ENCODE measurements at regions not wholly inside any gene's neighbourhood (a gene's known extent, or its start where the extent isn't known, plus 50 kb on each side); places are given as distances from the start of the nearest gene placed in this dataset.

DNA sequence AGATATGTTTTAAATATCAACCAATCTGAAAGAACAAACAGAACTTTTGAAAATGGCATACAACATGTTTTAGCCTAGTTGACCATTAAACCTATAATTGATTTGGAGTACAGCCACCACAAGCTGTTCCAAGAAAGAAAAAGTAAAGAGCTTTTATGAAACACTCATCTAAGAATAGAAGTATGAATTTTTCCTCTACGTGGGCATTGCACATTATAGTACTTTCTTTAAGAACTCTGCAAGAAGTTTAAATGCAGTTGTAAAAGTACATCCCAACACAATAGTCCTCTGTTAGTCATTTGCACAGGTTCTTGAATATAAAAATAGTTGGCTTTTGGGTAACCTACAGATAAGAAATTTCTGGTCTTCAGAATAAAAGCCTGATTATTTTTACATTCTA lies 933.6 kb upstream of the ADGRL3 start:
- no peaks in the 10 kb centered on the region for H3K4me1 ChIP-seq (ENCODE audit: control insufficient read depth, insufficient read depth, low read length)
- H3K36me3 ChIP-seq (ENCODE audit: control insufficient read depth, insufficient read depth, low read length) = no peaks in the 10 kb centered on the region
- WGBS, 2 experiments = 100% methylated on average over 1 of the region's 1 CpG; no CpG with 5 or more reads in 1 of the 2 experiments
- no peaks in the 10 kb centered on the region for H3K27me3 ChIP-seq (ENCODE audit: control insufficient read depth, insufficient read depth, low read length, poor library complexity, severe bottlenecking)
- H3K9me3 ChIP-seq (ENCODE audit: control insufficient read depth, low read length) = no peaks in the 10 kb centered on the region
- no peak overlapping the region for H3K4me3 ChIP-seq (ENCODE audit: insufficient read depth, low read depth, low read length)
- no peak overlapping the region for H3K27ac ChIP-seq (ENCODE audit: insufficient read depth, low read depth, low read length, poor library complexity, severe bottlenecking)

DNA sequence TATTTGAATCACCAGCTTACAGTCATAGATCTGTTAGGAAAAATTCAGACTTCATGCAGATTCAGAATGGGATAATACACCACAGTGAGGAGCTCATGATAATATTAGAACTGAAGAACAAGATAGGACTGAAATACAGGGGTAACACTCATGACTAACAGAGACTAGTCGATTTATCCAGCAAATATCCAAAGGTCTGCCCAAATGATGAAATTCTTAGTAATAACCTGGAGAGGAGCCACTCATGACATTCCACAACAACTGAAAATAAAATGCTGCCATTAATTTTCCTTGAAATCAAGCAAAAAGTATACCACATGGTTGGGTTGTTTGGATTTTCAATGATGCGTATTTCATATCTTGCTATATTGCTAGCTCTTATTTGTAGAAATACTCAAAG lies 903.7 kb upstream of the ADGRL3 start:
- H3K4me1 ChIP-seq (ENCODE audit: control insufficient read depth, insufficient read depth, low read length) = no peaks in the 10 kb centered on the region
- no peak overlapping the region for H3K4me3 ChIP-seq (ENCODE audit: insufficient read depth, low read depth, low read length)
- no peaks in the 10 kb centered on the region for H3K9me3 ChIP-seq (ENCODE audit: control insufficient read depth, low read length)
- WGBS, 2 experiments = 73 to 96% methylated on average over 1 of the region's 2 CpGs
- no peaks in the 10 kb centered on the region for H3K36me3 ChIP-seq (ENCODE audit: control insufficient read depth, insufficient read depth, low read length)
- H3K27ac ChIP-seq (ENCODE audit: insufficient read depth, low read depth, low read length, poor library complexity, severe bottlenecking) = no peak overlapping the region
- H3K27me3 ChIP-seq (ENCODE audit: control insufficient read depth, insufficient read depth, low read length, poor library complexity, severe bottlenecking) = no peaks in the 10 kb centered on the region

DNA sequence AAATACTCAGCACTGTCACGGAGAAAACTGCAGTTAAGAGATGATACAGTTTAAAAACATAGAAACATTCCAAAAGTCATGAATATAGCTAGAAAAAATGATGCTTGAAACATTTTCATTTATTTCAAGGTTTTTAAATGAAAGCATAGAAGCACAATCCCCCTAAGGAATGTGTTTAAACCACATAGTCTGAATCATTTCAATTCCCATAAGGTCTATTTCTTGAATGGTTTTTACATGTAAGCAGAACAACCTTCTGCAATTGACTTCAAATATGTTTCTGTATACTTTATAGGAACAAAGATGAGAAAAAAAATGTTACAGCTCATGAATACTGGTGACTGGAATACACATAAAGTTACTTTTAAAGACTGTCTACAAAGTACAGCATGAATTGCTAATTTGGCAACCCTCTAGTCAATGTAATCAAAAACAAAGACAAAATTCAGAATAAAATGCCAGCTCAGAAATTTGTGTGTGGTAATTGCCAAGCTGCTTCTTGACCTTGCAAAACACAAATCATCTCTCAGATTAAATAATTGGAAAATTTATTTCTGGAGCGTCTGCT lies 886.4 kb upstream of the ADGRL3 start:
- Histone ChIP-seq H3K4me3 (ENCODE audit: insufficient read depth, low read depth, low read length) (no peak overlapping the region), H3K27ac (ENCODE audit: insufficient read depth, low read depth, low read length, poor library complexity, severe bottlenecking) (no peak overlapping the region), H3K9me3 (ENCODE audit: control insufficient read depth, low read length) (no peaks in the 10 kb centered on the region), H3K27me3 (ENCODE audit: control insufficient read depth, insufficient read depth, low read length, poor library complexity, severe bottlenecking) (no peaks in the 10 kb centered on the region), H3K4me1 (ENCODE audit: control insufficient read depth, insufficient read depth, low read length) (no peaks in the 10 kb centered on the region), H3K36me3 (ENCODE audit: control insufficient read depth, insufficient read depth, low read length) (no peaks in the 10 kb centered on the region)
- 88 to 100% methylated on average over 1 to 2 of the region's 2 CpGs for WGBS, 2 experiments

DNA sequence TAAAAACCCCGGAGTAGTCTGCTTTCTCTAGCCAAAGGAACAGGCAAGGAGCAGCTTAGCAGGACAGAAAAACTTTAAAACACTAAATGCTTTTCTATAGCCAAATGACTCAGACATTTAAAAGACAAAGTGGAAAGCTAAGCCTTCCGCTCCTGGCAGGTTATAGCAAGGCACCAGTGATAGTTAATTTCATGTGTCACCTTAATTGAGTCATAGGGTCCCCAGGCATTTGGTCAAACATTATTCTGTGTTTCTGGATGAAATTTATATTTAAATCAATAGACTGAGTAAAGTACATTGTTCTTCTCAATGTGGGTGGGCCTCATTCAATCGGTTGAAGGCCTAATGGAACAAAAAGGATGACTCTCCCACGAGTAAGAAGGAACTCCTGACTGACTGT lies 885.7 kb upstream of the ADGRL3 start:
- WGBS, 2 experiments = 70 to 81% methylated on average over 4 of the region's 4 CpGs
- H3K9me3 ChIP-seq (ENCODE audit: control insufficient read depth, low read length) = no peaks in the 10 kb centered on the region
- no peaks in the 10 kb centered on the region for H3K4me1 ChIP-seq (ENCODE audit: control insufficient read depth, insufficient read depth, low read length)
- no peak overlapping the region for H3K27ac ChIP-seq (ENCODE audit: insufficient read depth, low read depth, low read length, poor library complexity, severe bottlenecking)
- no peaks in the 10 kb centered on the region for H3K27me3 ChIP-seq (ENCODE audit: control insufficient read depth, insufficient read depth, low read length, poor library complexity, severe bottlenecking)
- H3K4me3 ChIP-seq (ENCODE audit: insufficient read depth, low read depth, low read length) = no peak overlapping the region
- H3K36me3 ChIP-seq (ENCODE audit: control insufficient read depth, insufficient read depth, low read length) = no peaks in the 10 kb centered on the region

DNA sequence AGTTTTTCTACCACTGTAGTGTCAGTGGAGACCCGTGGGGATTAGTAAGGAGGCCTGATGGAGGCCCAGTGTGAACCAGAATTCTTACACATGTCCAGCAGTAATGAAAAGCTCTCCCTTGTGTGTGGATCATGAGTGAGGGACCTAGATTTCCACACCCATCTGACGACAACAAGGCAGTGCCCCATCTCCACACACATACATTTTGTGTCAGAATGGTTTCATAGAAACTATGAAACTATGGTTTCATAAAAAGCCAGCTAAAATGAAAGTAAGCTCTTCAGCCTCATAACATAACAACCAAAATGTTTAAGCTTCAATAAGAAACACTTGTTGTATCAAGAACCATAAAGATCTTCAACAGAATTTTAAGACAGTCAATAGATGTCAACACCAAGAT lies 884.5 kb upstream of the ADGRL3 start:
- Histone ChIP-seq H3K27ac (ENCODE audit: insufficient read depth, low read depth, low read length, poor library complexity, severe bottlenecking) (no peak overlapping the region), H3K4me3 (ENCODE audit: insufficient read depth, low read depth, low read length) (no peak overlapping the region), H3K27me3 (ENCODE audit: control insufficient read depth, insufficient read depth, low read length, poor library complexity, severe bottlenecking) (no peaks in the 10 kb centered on the region), H3K4me1 (ENCODE audit: control insufficient read depth, insufficient read depth, low read length) (no peaks in the 10 kb centered on the region), H3K9me3 (ENCODE audit: control insufficient read depth, low read length) (no peaks in the 10 kb centered on the region), H3K36me3 (ENCODE audit: control insufficient read depth, insufficient read depth, low read length) (no peaks in the 10 kb centered on the region)
- WGBS, 2 experiments = 90 to 93% methylated on average over 2 of the region's 2 CpGs

DNA sequence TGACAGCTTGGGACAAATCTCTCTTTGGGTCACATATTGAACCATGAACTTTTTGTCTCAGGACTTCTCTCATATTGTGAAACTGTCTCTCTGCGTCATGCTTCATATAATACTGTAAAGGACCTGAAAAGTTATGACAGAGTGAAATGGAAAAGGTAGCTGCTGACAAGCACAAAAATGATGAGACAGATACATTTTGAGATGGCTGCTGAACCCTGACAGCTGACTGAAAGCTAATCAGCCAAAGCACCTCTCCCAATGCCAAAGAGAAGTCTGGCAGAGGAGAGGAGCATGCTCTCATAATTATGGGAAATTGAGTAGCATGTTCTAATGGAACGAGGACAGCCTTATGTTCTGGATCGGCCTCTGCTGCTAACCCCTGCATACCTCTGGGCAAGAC lies 873.4 kb upstream of the ADGRL3 start:
- H3K27me3 ChIP-seq (ENCODE audit: control insufficient read depth, insufficient read depth, low read length, poor library complexity, severe bottlenecking) = no peaks in the 10 kb centered on the region
- no peaks in the 10 kb centered on the region for H3K4me1 ChIP-seq (ENCODE audit: control insufficient read depth, insufficient read depth, low read length)
- H3K27ac ChIP-seq (ENCODE audit: insufficient read depth, low read depth, low read length, poor library complexity, severe bottlenecking) = no peak overlapping the region
- H3K4me3 ChIP-seq (ENCODE audit: insufficient read depth, low read depth, low read length) = no peak overlapping the region
- no peaks in the 10 kb centered on the region for H3K9me3 ChIP-seq (ENCODE audit: control insufficient read depth, low read length)
- H3K36me3 ChIP-seq (ENCODE audit: control insufficient read depth, insufficient read depth, low read length) = no peaks in the 10 kb centered on the region
- WGBS, 2 experiments = 91 to 94% methylated on average over 3 of the region's 3 CpGs

DNA sequence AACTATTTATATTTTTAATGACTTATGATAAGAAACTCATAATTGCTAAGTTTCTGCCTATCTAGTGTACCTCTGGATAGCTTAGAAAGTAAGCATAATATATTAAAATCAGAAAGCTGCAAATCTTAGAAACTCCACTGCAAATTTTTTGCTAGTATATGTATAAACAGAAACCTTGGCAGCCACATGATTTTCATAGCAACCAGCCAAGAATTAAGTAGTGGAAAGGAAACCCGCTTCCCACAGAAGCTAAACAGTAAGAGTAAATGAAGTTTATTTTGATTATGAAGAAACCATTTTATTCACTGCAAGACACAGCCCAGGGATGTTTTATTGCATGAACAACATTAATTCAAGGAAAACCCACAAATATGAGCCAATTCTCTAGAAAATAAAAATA lies 872.5 kb upstream of the ADGRL3 start:
- Histone ChIP-seq H3K9me3 (ENCODE audit: control insufficient read depth, low read length) (no peaks in the 10 kb centered on the region), H3K4me1 (ENCODE audit: control insufficient read depth, insufficient read depth, low read length) (no peaks in the 10 kb centered on the region)
- 100% methylated on average over 1 of the region's 1 CpG; no CpG with 5 or more reads in 1 of the 2 experiments for WGBS, 2 experiments

DNA sequence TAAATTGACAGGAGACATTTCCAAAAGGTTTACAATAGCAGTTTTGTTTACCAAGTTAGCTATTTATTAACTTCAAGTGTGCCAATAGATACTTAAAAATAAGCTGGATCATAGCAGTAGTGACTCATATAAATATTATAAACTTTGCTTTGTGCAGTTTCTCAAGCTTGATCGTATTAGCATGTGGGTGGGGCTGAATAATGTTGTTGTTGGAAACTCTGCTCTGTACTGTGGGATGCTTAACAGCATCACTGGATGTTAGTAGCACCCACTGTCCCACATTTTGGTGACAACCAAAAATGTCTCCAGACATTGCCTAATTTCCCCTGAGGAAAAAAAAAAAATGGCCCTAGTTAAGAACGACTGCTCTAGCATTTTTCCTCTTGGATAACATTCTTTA lies 855.2 kb upstream of the ADGRL3 start:
- Histone ChIP-seq H3K27me3 (ENCODE audit: control insufficient read depth, insufficient read depth, low read length, poor library complexity, severe bottlenecking) (no peaks in the 10 kb centered on the region), H3K4me1 (ENCODE audit: control insufficient read depth, insufficient read depth, low read length) (no peaks in the 10 kb centered on the region), H3K4me3 (ENCODE audit: insufficient read depth, low read depth, low read length) (no peak overlapping the region), H3K27ac (ENCODE audit: insufficient read depth, low read depth, low read length, poor library complexity, severe bottlenecking) (no peak overlapping the region), H3K9me3 (ENCODE audit: control insufficient read depth, low read length) (no peaks in the 10 kb centered on the region), H3K36me3 (ENCODE audit: control insufficient read depth, insufficient read depth, low read length) (no peaks in the 10 kb centered on the region)
- 100% methylated on average over 1 of the region's 2 CpGs for WGBS, 2 experiments

More for the DNA sequence above, 872.5 kb upstream of the ADGRL3 start:
- Histone ChIP-seq H3K36me3 (ENCODE audit: control insufficient read depth, insufficient read depth, low read length) (no peaks in the 10 kb centered on the region), H3K27me3 (ENCODE audit: control insufficient read depth, insufficient read depth, low read length, poor library complexity, severe bottlenecking) (no peaks in the 10 kb centered on the region), H3K4me3 (ENCODE audit: insufficient read depth, low read depth, low read length) (no peak overlapping the region), H3K27ac (ENCODE audit: insufficient read depth, low read depth, low read length, poor library complexity, severe bottlenecking) (no peak overlapping the region)

DNA sequence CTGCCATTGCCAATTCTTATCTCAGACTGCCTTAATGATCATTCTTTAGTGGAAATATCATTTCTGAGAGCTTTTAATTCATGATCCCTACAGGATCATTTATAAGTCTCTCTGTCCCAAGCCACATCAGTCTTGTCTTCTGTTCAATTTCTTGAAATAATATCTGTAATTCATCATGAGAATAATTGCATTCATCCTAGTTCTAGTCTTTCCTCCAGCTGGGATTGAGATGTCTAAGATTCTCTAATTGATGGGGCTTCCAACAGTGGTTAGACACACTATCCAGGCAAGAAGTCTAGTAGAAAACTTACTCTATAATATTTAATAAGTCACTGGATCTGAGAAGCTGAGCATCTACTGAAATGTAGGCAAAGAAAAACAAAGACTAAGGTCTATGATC lies 854.7 kb upstream of the ADGRL3 start:
- H3K9me3 ChIP-seq (ENCODE audit: control insufficient read depth, low read length) = no peaks in the 10 kb centered on the region
- H3K27ac ChIP-seq (ENCODE audit: insufficient read depth, low read depth, low read length, poor library complexity, severe bottlenecking) = no peak overlapping the region
- no peaks in the 10 kb centered on the region for H3K27me3 ChIP-seq (ENCODE audit: control insufficient read depth, insufficient read depth, low read length, poor library complexity, severe bottlenecking)
- no peaks in the 10 kb centered on the region for H3K36me3 ChIP-seq (ENCODE audit: control insufficient read depth, insufficient read depth, low read length)
- H3K4me1 ChIP-seq (ENCODE audit: control insufficient read depth, insufficient read depth, low read length) = no peaks in the 10 kb centered on the region
- no peak overlapping the region for H3K4me3 ChIP-seq (ENCODE audit: insufficient read depth, low read depth, low read length)

DNA sequence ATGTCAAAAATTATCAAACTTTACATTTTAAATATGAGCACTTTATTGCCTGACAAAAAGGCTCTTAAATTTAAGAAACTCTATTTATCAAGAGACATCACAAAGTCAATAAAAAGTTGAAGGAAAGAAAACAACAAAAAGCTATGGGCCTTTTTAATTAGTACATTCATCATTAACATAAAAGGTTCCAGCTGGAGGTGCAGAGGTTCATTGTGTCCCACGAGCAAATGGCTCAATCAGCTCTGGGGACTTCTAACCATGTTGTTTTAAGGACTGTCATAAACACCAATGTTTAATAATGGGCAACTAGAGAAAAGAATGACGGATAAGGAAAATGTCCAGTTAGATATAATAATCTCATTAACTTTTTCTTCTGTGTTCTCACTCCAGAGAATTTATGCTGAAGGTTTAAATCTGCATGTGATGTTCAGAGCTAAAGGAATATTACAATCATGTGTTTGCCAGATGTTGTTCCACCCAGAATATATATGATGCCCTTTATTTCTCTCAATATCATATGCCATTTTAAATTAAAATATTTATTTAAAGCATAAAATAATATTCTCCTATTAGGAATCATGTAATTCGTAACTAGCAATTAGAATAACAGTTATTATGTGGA lies 840.3 kb upstream of the ADGRL3 start:
- no peaks in the 10 kb centered on the region for H3K4me1 ChIP-seq (ENCODE audit: control insufficient read depth, insufficient read depth, low read length)

More for the DNA sequence above, 840.3 kb upstream of the ADGRL3 start:
- WGBS, 2 experiments = 75 to 91% methylated on average over 2 of the region's 3 CpGs
- no peaks in the 10 kb centered on the region for H3K36me3 ChIP-seq (ENCODE audit: control insufficient read depth, insufficient read depth, low read length)
- no peak overlapping the region for H3K4me3 ChIP-seq (ENCODE audit: insufficient read depth, low read depth, low read length)
- H3K27me3 ChIP-seq (ENCODE audit: control insufficient read depth, insufficient read depth, low read length, poor library complexity, severe bottlenecking) = no peaks in the 10 kb centered on the region
- H3K27ac ChIP-seq (ENCODE audit: insufficient read depth, low read depth, low read length, poor library complexity, severe bottlenecking) = no peak overlapping the region
- H3K9me3 ChIP-seq (ENCODE audit: control insufficient read depth, low read length) = no peaks in the 10 kb centered on the region

Measured in ectodermal cell (in vitro differentiated cells).